ENCODE measurements at regions not wholly inside any gene's neighbourhood (a gene's known extent, or its start where the extent isn't known, plus 50 kb on each side); places are given as distances from the start of the nearest gene placed in this dataset.

DNA sequence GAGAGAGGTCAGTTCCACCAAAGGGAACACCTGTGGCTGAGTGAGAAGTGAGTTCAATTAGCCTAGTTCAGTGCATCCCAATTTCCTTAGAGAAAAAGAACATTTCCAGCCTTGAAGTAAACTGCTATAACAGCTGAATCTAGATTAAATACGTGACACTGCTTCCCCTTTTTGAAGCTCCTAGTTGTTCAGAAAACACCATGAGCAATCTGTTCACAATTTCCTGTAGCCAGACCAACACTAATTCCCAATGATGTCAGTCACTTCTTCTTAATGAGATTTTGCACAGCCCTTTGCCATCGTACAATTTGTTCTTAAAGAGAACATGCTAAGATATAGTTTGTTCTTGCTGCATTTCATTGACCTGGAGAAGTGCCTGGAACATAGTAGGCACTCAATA, 144.6 kb upstream of the EDNRA start:
- Mint-ChIP-seq H3K27me3 (no peaks in the 10 kb centered on the region), H3K27ac (no peak overlapping the region)
- TF ChIP-seq, protein P1, sequence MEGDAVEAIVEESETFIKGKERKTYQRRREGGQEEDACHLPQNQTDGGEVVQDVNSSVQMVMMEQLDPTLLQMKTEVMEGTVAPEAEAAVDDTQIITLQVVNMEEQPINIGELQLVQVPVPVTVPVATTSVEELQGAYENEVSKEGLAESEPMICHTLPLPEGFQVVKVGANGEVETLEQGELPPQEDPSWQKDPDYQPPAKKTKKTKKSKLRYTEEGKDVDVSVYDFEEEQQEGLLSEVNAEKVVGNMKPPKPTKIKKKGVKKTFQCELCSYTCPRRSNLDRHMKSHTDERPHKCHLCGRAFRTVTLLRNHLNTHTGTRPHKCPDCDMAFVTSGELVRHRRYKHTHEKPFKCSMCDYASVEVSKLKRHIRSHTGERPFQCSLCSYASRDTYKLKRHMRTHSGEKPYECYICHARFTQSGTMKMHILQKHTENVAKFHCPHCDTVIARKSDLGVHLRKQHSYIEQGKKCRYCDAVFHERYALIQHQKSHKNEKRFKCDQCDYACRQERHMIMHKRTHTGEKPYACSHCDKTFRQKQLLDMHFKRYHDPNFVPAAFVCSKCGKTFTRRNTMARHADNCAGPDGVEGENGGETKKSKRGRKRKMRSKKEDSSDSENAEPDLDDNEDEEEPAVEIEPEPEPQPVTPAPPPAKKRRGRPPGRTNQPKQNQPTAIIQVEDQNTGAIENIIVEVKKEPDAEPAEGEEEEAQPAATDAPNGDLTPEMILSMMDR (IDR thresholded peaks at IDR 0.05; ENCODE audit: unreplicated experiment) = no peak

DNA sequence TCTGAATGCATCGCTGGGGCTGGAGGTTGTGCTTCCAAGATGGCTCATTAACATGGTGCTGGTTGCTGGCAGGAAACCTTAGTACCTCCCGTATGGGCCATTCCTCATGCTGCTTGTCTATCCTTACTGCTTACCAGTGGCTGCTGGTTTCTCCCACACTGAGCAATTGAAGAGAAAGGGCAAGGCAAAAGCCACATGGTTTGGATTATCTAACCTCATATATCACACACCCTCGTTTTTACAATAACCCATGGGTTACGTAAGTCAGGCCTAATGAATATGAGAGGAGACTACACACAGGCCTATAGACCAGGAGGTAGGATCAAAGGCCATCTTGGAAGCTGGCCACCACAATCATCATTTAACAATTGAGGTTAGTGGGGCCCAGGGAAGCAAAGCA, 141.8 kb upstream of the EDNRA start:
- Mint-ChIP-seq H3K4me1 (ENCODE audit: low read depth) (peaks cover 1% of the 10 kb centered on the region), H3K9me3 (ENCODE audit: low read depth) (no peaks in the 10 kb centered on the region), H3K36me3 (ENCODE audit: insufficient read depth) (no peaks in the 10 kb centered on the region), H3K4me3 (ENCODE audit: low read depth) (no peak overlapping the region), H3K27ac (no peak overlapping the region), H3K27me3 (no peaks in the 10 kb centered on the region)
- TF ChIP-seq, protein P1 (IDR thresholded peaks at IDR 0.05; ENCODE audit: unreplicated experiment) = no peak
- DNase-seq (ENCODE audit: low spot score, unreplicated experiment) = no peak

More for the DNA sequence above, 144.6 kb upstream of the EDNRA start:
- DNase-seq (ENCODE audit: low spot score, unreplicated experiment) = no peak
- Mint-ChIP-seq H3K9me3 (ENCODE audit: low read depth) (no peaks in the 10 kb centered on the region), H3K36me3 (ENCODE audit: insufficient read depth) (no peaks in the 10 kb centered on the region), H3K4me1 (ENCODE audit: low read depth) (peaks cover 1% of the 10 kb centered on the region), H3K4me3 (ENCODE audit: low read depth) (no peak overlapping the region)

DNA sequence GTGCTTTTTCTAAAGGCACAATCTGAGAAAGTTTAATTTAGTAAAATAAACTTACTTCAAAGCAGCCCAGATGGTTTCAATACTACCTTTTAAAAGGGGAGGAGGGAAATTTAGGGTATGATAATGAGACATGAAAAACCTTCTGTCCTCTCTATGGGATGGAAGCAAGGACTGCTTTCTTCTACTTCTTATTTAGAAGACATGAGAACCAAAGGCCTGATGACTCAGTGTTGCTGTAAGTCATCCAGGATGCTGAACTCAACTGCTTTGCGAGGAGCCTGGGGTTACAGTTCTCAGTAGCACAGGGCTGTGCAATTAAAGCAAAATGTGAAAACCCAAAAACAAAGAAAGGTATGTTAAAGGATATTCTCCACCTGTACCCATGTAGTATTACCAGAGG, 140.8 kb upstream of the EDNRA start:
- H3K4me1 Mint-ChIP-seq (ENCODE audit: low read depth) = peaks cover 1% of the 10 kb centered on the region

DNA sequence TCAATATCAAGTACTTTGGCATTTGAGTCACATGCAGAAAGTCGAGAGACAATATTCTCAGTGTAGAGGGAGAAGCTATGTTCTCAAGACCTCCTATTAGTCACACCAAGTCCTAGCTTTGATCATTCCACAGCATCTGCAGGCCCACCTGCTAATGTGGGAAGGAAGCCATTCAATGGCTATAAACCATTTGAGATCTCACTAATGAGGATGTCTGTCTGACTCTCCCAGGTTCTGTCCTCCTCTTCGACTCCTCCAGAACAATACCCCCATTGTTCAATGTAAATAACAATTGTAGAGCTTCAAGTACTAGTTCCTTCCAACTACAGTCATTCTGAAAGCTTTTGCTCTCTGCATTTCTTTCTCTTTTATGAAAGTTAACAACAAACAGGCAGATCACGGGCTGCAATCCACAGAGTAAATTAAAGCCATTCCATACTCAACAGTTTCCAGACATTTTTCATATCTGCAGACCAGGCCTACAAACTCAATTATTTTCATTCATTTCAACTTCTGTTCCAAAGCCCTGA, 140.2 kb upstream of the EDNRA start:
- Mint-ChIP-seq H3K27me3 (no peaks in the 10 kb centered on the region), H3K4me1 (ENCODE audit: low read depth) (peaks cover 1% of the 10 kb centered on the region), H3K4me3 (ENCODE audit: low read depth) (no peak overlapping the region), H3K27ac (peak overlapping the region; percentile 4), H3K36me3 (ENCODE audit: insufficient read depth) (no peaks in the 10 kb centered on the region), H3K9me3 (ENCODE audit: low read depth) (no peaks in the 10 kb centered on the region)
- DNase-seq (ENCODE audit: low spot score, unreplicated experiment) = no peak
- TF ChIP-seq, protein P1 (IDR thresholded peaks at IDR 0.05; ENCODE audit: unreplicated experiment) = no peak

More for the DNA sequence above, 140.8 kb upstream of the EDNRA start:
- Mint-ChIP-seq H3K4me3 (ENCODE audit: low read depth) (no peak overlapping the region), H3K9me3 (ENCODE audit: low read depth) (no peaks in the 10 kb centered on the region), H3K27ac (no peak overlapping the region), H3K27me3 (no peaks in the 10 kb centered on the region), H3K36me3 (ENCODE audit: insufficient read depth) (no peaks in the 10 kb centered on the region)
- TF ChIP-seq, protein P1 (IDR thresholded peaks at IDR 0.05; ENCODE audit: unreplicated experiment) = no peak
- DNase-seq (ENCODE audit: low spot score, unreplicated experiment) = no peak

DNA sequence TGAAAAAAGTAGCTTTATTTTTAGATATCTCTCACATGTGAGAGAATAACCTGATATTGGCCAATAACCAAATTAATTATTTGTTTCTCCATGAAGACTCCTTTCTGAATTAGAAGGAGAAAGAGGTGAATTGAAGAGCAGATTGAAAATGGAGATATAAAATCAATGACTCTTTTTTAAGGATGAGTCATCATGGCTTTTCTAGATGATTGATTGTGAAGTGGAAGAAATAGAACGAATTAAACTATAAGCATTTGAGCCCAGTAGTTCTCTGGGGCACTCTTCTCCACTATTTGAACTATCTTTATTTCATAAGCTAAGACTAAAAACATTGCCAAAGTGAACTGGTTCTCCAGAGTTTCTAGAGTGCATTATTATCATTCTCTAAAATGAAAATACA, 137.2 kb upstream of the EDNRA start:
- Mint-ChIP-seq H3K4me1 (ENCODE audit: low read depth) (peaks cover 1% of the 10 kb centered on the region), H3K27ac (no peak overlapping the region), H3K36me3 (ENCODE audit: insufficient read depth) (no peaks in the 10 kb centered on the region), H3K4me3 (ENCODE audit: low read depth) (no peak overlapping the region), H3K27me3 (no peaks in the 10 kb centered on the region), H3K9me3 (ENCODE audit: low read depth) (no peaks in the 10 kb centered on the region)
- no peak for DNase-seq (ENCODE audit: low spot score, unreplicated experiment)
- TF ChIP-seq, protein P1 (IDR thresholded peaks at IDR 0.05; ENCODE audit: unreplicated experiment) = no peak

Measured in progenitor cell of endocrine pancreas (in vitro differentiated cells).